SH-SY5Y (cell line): ENCODE measurements at regions not wholly inside any gene's neighbourhood (a gene's known extent, or its start where the extent isn't known, plus 50 kb on each side); places are given as distances from the start of the nearest gene placed in this dataset.

ENCODE experiments used
- GATA2 ChIP-seq: IDR thresholded peaks from 2 replicates; pipeline ENCODE4 v1.6.1; 2011; ENCODE audit warnings: mild to moderate bottlenecking, low read depth, low read length
- GATA3 ChIP-seq: IDR thresholded peaks from 2 replicates; pipeline ENCODE4 v1.6.1; 2011; ENCODE audit warnings: low read depth, mild to moderate bottlenecking, low read length, moderate library complexity

GRCh38 chr5:164224236-164224635, 718.8 kb downstream of the MAT2B start:
- TF ChIP-seq GATA3 (no peak), GATA2 (no peak)

DNA sequence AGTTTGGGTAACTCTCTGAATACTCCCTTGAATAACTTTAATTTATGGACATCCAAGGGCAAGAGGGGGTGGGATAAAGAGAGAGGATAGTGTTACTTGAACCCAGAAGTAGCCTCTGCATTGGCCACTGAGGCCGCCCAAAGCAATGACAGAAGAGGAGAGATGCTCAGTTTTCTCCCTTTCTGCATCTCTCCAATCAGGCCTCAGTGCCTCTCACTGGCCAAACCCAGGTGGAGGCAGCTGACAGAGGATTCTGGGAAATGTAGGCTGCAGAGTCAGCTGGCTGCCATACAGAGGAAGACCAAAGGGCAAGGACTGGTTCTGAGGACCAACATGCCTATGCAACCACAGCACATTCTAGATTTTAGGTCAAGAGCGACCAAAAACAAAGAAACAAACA, 719.4 kb downstream of the MAT2B start:
- TF ChIP-seq GATA2, result no peak
- no peak for TF ChIP-seq GATA3

- no peak for TF ChIP-seq GATA2
- no peak for TF ChIP-seq GATA3
These were observed 724.9 kb downstream of the MAT2B start for GRCh38 chr5:164230341-164230740.

- TF ChIP-seq GATA3 (no peak), GATA2 (no peak)
These were observed 728.4 kb downstream of the MAT2B start for GRCh38 chr5:164233791-164234190.

- TF ChIP-seq GATA3 (no peak), GATA2 (no peak)
These were observed 728.9 kb downstream of the MAT2B start for GRCh38 chr5:164234321-164234720.

DNA sequence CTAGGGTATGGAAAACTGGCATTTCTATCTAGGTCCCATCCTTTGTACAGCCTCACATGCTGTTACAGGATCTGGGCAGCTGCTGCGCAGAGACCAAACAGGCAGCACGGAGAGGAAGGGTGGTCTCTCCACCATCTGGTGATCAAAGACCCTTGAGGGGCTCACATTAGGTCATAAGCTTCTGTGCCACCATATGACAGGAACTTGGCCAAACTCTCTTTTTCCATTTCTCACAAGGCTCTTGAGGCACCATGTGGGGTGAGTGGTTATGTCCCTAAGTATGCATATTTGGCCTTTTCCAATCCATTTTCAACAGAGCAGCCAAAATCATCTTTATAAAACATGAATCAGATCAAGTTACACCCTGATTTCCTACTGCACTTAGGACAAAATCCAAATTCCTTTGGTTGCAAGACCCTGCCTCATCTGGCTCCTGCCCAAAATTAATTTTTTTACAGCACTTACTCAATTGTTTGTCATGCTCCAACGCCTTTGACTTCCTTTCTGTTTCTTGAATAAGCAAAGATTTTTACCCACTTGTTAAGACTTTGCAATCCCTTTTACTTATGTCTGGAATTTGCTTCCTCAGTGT, 730.0 kb downstream of the MAT2B start:
- TF ChIP-seq GATA2 (no peak), GATA3 (no peak)

DNA sequence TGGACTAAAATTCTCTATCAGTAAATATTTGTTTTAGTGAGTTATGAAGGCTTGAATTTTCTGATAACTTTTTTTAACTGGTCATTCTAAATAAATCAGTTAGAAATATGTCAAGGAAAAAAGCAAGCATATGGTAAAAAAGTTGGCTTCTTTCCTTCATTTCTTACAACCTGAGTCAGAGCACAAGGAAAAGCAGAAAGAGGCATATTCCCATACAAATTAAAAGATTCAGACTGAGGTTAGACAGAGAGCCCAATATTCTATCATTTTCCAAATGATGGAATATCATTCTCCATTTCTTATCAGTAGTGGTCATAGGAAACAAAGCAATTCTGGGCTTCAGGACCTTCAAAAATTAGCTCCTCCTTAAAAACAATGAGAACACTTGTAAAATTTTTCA, 732.1 kb downstream of the MAT2B start:
- TF ChIP-seq GATA3, result no peak
- TF ChIP-seq GATA2, result no peak

DNA sequence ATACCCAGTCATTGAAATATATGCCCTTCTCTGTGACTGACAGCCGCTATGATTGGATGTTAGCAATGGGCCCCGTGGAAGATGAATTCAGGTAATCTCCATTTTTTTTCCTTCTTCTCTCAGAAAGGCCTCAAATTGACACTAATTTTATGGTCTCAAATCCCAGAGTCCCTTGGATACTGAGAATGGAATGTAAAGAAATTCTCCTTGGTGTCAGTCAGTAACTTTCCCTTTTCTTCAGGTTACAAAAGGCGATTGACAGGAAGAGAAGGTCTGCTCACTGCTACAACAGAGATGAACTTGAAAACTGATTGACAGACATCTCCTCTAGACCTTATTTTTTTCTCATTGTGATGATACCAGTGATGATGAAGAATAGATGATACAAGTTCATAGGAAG, 748.3 kb downstream of the MAT2B start:
- TF ChIP-seq GATA3, result no peak
- no peak for TF ChIP-seq GATA2

DNA sequence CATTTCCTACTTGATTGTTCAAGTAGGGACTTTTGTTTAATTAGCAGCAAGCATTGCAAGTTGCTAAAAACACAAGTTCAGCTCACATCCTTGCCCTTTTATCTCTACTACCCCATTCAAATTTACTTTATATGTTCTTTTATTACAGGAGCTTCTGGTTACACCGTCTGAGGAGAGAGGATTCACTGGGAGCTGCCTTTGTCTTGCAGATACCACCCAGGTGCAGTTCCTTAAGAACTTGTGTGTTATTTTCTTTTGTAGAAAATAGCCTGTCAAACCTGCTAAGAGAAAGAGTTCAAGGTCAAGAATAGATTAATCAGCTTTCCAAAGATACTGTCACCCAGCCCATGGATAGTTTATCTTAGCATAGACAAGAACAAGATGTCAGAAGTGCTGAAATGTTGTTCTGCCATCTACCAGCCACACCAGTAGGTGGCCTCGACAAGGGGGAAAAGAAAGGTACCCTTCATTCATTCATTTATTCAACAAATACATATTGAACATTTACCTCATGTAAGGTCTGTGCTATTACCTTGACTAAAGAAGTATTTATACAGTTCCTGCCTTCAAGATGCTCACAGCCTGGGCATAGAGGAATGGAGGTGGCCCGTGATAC, 750.3 kb downstream of the MAT2B start:
- TF ChIP-seq GATA3 (no peak), GATA2 (no peak)

- TF ChIP-seq GATA3, result no peak
- no peak for TF ChIP-seq GATA2
These were observed 750.9 kb downstream of the MAT2B start for GRCh38 chr5:164256351-164256750.

DNA sequence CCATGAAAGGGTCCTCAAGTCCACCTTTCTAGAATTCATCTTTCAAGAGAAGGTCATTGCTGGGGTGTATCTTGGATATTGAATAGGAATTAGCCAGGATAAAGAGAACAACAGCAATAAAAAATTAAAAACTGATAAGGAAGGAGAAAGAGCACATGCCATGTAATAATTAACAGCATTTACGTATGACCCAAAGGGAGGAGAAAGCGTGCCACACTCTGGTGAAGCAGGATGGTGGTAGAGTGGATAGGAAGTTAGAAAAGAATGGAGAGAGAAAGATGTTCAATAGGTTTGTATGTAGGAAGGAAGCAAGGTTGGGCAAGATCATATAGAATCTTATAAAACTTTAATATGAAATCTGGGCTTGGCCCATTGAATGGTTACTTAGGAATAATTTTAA, 751.5 kb downstream of the MAT2B start:
- TF ChIP-seq GATA3, result no peak
- no peak for TF ChIP-seq GATA2

DNA sequence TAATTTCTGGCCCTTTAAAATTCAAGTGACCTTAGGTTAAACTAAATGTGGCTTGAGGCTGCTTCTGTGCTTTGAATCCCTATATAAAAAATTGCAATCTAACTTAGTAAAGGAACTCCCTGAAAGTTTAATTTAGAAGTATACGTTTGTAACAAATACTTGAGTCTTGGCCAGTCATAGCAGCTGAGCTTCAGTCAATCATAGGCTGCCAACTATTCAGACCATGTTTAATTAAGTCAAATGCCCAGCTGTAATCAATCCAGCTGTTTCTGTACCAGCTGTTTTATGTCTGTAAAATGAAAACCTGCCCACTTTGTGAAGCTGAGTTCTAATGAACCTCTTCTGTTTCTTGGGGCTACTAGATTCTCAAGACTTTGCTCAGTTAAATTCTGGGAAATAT, 760.1 kb downstream of the MAT2B start:
- no peak for TF ChIP-seq GATA2
- TF ChIP-seq GATA3, result no peak

- TF ChIP-seq GATA2 (no peak), GATA3 (no peak)
These were observed 761.2 kb downstream of the MAT2B start for GRCh38 chr5:164266571-164266970.

- TF ChIP-seq GATA3, result no peak
These were observed 772.3 kb downstream of the MAT2B start for GRCh38 chr5:164277720-164278119.

GRCh38 chr5:164289526-164289925, 784.1 kb downstream of the MAT2B start:
- TF ChIP-seq GATA2, result no peak
- no peak for TF ChIP-seq GATA3

GRCh38 chr5:164296603-164297080, 791.2 kb downstream of the MAT2B start:
- TF ChIP-seq GATA2 (no peak), GATA3 (no peak)

DNA sequence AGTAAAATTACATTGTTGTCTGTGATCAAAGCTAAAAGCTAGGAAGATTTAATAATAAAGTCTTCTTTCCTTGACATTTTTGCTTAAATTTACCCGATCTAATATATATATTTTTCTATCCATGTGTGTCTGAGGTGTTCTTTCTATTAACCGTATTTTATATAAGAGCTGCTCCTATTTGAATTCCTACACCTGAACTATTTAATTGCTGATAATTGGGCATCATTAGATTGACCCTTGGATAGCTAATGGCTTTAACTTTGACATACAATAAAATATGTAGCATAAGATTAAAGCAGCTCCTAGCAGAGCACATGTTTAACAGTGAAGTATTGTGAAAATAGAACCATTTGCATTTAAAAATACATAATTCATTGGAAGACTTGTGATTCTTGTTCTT, 792.7 kb downstream of the MAT2B start:
- TF ChIP-seq GATA3 (no peak), GATA2 (no peak)
